HepG2 (cell line): ENCODE measurements at regions not wholly inside any gene's neighbourhood (a gene's known extent, or its start where the extent isn't known, plus 50 kb on each side); places are given as distances from the start of the nearest gene placed in this dataset.
A peak's percentile ranks its signal among the peaks of the same experiment; 100 is the strongest.

ENCODE experiments used
- ARHGAP35 ChIP-seq: sonication (generic); formaldehyde crosslinking; IDR thresholded peaks from 2 replicates; pipeline ENCODE4 v1.9.0; 2022; ENCODE audit warnings: mild to moderate bottlenecking, inconsistent platforms, moderate library complexity, missing genetic modification reagents, borderline replicate concordance
- ASH2L ChIP-seq: fragments of 300-600, 200-600 bp; sonication (generic); IDR thresholded peaks from 2 replicates; pipeline ENCODE4 v1.7.0; 2017; ENCODE audit warnings: low read depth, mild to moderate bottlenecking, moderate library complexity, mixed read lengths, low read length; ENCODE audit not compliant: insufficient read length
- EHMT2 ChIP-seq: fragments of 200-600 bp; sonication (generic); IDR thresholded peaks from 2 replicates; pipeline ENCODE4 v1.7.0; 2017; ENCODE audit warnings: antibody characterized with exemption, low read depth, low read length, borderline replicate concordance
- GPN1 ChIP-seq: sonication (generic); formaldehyde crosslinking; IDR thresholded peaks from 2 replicates; pipeline ENCODE4 v1.5.1; 2020; ENCODE audit warnings: missing genetic modification reagents, borderline replicate concordance
- JUN ChIP-seq: sonication (generic); formaldehyde crosslinking; IDR thresholded peaks from 2 replicates; pipeline ENCODE4 v1.4.0; 2020; ENCODE audit warnings: mild to moderate bottlenecking, missing genetic modification reagents
- KLF15 ChIP-seq: sonication (generic); formaldehyde crosslinking; IDR thresholded peaks from 2 replicates; pipeline ENCODE4 v1.8.1; 2023; ENCODE audit warnings: borderline replicate concordance, mild to moderate bottlenecking, inconsistent platforms, missing genetic modification reagents, mixed read lengths
- MED1 ChIP-seq: sonication (generic); formaldehyde crosslinking; IDR thresholded peaks from 2 replicates; pipeline ENCODE4 v1.4.0; 2020; ENCODE audit warnings: missing genetic modification reagents
- NR2F1 ChIP-seq, 2 experiments: fragments of 450-650 bp in 1 of 2; formaldehyde crosslinking in 1 of 2; IDR thresholded peaks; 2 replicates each; pipeline versions ENCODE4 v1.5.0 to v1.6.1; 2016 to 2020; ENCODE audit warnings: mild to moderate bottlenecking in 1 of 2, missing compliant biosample characterization in 1 of 2, missing genetic modification reagents in 1 of 2, moderate library complexity in 1 of 2
- PAF1 ChIP-seq: IDR thresholded peaks from 2 replicates; pipeline ENCODE4 v1.6.1; 2016; ENCODE audit warnings: missing genetic modification reagents, missing compliant biosample characterization
- PTBP1 ChIP-seq: fragments of 200-400 bp; formaldehyde crosslinking; IDR thresholded peaks from 2 replicates; pipeline ENCODE4 v1.6.1; 2018; ENCODE audit warnings: low read length, low read depth; ENCODE audit not compliant: poor library complexity, severe bottlenecking
- RFX1 ChIP-seq: fragments of 450-650 bp; IDR thresholded peaks from 2 replicates; pipeline ENCODE4 v1.6.1; 2017
- SMARCE1 ChIP-seq: fragments of 450-650 bp; IDR thresholded peaks from 2 replicates; pipeline ENCODE4 v1.6.1; 2017; ENCODE audit warnings: borderline replicate concordance
- SRSF4 ChIP-seq: fragments of 200-400 bp; formaldehyde crosslinking; IDR thresholded peaks from one replicate; pipeline ENCODE4 v1.6.1; 2018; ENCODE audit warnings: mild to moderate bottlenecking, low read depth, low read length, moderate library complexity; ENCODE audit not compliant: poor library complexity, severe bottlenecking
- ZNF34 ChIP-seq: sonication (generic); formaldehyde crosslinking; IDR thresholded peaks from 2 replicates; pipeline ENCODE4 v1.4.0; 2020; ENCODE audit warnings: mild to moderate bottlenecking, missing genetic modification reagents, borderline replicate concordance
- ZNF343 ChIP-seq: sonication (generic); formaldehyde crosslinking; IDR thresholded peaks from 2 replicates; pipeline ENCODE4 v1.4.0; 2020; ENCODE audit warnings: mild to moderate bottlenecking, missing genetic modification reagents
- ZNF670 ChIP-seq: sonication (generic); formaldehyde crosslinking; IDR thresholded peaks from 2 replicates; pipeline ENCODE4 v1.8.0; 2022; ENCODE audit warnings: mild to moderate bottlenecking, missing genetic modification reagents, borderline replicate concordance
- ZNF7 ChIP-seq: IDR thresholded peaks from 2 replicates; pipeline ENCODE4 v1.6.1; 2016; ENCODE audit warnings: missing biosample characterization, missing genetic modification reagents
- ZNF737 ChIP-seq: sonication (generic); formaldehyde crosslinking; IDR thresholded peaks from 2 replicates; pipeline ENCODE4 v1.5.0; 2020; ENCODE audit warnings: missing genetic modification reagents, mild to moderate bottlenecking, borderline replicate concordance
- ZNF768 ChIP-seq: sonication (generic); formaldehyde crosslinking; IDR thresholded peaks from 2 replicates; pipeline ENCODE4 v1.4.0; 2020; ENCODE audit warnings: missing genetic modification reagents
- TF ChIP-seq, protein P1 (sequence below): sonication (generic); formaldehyde crosslinking; IDR thresholded peaks from 2 replicates; pipeline ENCODE4 v1.8.1; 2022; ENCODE audit warnings: low read depth, mild to moderate bottlenecking, missing genetic modification reagents
- TF ChIP-seq, protein P2 (sequence below): sonication (generic); formaldehyde crosslinking; IDR thresholded peaks from 2 replicates; pipeline ENCODE4 v1.4.0; 2020; ENCODE audit warnings: missing genetic modification reagents, borderline replicate concordance
- TF ChIP-seq, protein P3 (sequence below): IDR thresholded peaks from 2 replicates; pipeline ENCODE4 v1.6.1; 2018; ENCODE audit warnings: missing genetic modification reagents, mild to moderate bottlenecking, missing compliant biosample characterization
- TF ChIP-seq, protein P4 (sequence below): sonication (generic); formaldehyde crosslinking; IDR thresholded peaks from 2 replicates; pipeline ENCODE4 v1.4.0; 2020; ENCODE audit warnings: low read depth, mild to moderate bottlenecking, missing genetic modification reagents

DNA sequence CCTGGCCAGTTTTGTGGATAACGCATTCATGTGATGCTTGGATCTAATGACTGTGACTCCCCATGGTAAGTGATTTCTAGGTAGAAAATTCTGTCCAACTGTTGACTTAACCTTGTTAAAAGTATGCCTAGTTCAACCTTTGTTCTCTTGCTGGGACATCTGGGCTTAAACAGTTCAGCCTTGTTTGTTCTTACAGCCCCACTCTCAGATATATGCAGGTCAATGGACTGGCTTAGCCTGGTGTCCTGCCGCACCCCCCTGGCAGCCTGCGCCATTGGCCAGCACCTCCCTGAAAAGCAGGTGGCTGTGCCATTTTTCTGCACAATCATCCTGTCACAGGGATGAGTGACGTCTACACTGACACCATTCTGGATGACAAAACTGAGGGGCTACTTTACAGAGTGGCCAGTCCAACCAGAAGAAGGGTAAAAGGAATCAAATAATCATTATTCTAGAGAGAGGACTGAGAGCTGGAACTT is 244.7 kb upstream of the ONECUT1 start (continued):
- TF ChIP-seq GPN1 (no peak), ZNF737 (CRISPR knock-in tag) (no peak), ZNF768 (CRISPR knock-in tag) (no peak), ASH2L (peak; percentile 12), SRSF4 (no peak), SMARCE1 (no peak), EHMT2 (no peak; the same call in 1 of the 2 replicates), ZNF670 (CRISPR knock-in tag) (no peak), PTBP1 (no peak), ZNF343 (CRISPR knock-in tag) (no peak), ARHGAP35 (CRISPR knock-in tag) (0 out of 2 replicates have a peak, but pooled peaks have one; percentile 63), PAF1 (no peak), KLF15 (CRISPR knock-in tag) (peak; percentile 76; the same call in 1 of the 2 replicates), NR2F1 (CRISPR knock-in tag; IDR thresholded peaks at IDR 0.05) (peak; percentile 38 to 78; a peak in 3 of 4 replicates), RFX1 (no peak), ZNF7 (CRISPR knock-in tag) (no peak), JUN (CRISPR knock-in tag) (no peak), MED1 (CRISPR knock-in tag) (peak; percentile 85), ZNF34 (CRISPR knock-in tag) (no peak)
- TF ChIP-seq, protein P1, sequence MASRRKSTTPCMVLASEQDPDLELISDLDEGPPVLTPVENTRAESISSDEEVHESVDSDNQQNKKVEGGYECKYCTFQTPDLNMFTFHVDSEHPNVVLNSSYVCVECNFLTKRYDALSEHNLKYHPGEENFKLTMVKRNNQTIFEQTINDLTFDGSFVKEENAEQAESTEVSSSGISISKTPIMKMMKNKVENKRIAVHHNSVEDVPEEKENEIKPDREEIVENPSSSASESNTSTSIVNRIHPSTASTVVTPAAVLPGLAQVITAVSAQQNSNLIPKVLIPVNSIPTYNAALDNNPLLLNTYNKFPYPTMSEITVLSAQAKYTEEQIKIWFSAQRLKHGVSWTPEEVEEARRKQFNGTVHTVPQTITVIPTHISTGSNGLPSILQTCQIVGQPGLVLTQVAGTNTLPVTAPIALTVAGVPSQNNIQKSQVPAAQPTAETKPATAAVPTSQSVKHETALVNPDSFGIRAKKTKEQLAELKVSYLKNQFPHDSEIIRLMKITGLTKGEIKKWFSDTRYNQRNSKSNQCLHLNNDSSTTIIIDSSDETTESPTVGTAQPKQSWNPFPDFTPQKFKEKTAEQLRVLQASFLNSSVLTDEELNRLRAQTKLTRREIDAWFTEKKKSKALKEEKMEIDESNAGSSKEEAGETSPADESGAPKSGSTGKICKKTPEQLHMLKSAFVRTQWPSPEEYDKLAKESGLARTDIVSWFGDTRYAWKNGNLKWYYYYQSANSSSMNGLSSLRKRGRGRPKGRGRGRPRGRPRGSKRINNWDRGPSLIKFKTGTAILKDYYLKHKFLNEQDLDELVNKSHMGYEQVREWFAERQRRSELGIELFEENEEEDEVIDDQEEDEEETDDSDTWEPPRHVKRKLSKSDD, result peak; percentile 83
- TF ChIP-seq, protein P2, sequence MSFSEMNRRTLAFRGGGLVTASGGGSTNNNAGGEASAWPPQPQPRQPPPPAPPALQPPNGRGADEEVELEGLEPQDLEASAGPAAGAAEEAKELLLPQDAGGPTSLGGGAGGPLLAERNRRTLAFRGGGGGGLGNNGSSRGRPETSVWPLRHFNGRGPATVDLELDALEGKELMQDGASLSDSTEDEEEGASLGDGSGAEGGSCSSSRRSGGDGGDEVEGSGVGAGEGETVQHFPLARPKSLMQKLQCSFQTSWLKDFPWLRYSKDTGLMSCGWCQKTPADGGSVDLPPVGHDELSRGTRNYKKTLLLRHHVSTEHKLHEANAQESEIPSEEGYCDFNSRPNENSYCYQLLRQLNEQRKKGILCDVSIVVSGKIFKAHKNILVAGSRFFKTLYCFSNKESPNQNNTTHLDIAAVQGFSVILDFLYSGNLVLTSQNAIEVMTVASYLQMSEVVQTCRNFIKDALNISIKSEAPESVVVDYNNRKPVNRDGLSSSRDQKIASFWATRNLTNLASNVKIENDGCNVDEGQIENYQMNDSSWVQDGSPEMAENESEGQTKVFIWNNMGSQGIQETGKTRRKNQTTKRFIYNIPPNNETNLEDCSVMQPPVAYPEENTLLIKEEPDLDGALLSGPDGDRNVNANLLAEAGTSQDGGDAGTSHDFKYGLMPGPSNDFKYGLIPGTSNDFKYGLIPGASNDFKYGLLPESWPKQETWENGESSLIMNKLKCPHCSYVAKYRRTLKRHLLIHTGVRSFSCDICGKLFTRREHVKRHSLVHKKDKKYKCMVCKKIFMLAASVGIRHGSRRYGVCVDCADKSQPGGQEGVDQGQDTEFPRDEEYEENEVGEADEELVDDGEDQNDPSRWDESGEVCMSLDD (CRISPR knock-in tag), result no peak
- TF ChIP-seq, protein P3, sequence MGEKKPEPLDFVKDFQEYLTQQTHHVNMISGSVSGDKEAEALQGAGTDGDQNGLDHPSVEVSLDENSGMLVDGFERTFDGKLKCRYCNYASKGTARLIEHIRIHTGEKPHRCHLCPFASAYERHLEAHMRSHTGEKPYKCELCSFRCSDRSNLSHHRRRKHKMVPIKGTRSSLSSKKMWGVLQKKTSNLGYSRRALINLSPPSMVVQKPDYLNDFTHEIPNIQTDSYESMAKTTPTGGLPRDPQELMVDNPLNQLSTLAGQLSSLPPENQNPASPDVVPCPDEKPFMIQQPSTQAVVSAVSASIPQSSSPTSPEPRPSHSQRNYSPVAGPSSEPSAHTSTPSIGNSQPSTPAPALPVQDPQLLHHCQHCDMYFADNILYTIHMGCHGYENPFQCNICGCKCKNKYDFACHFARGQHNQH, result peak; percentile 73
- TF ChIP-seq, protein P4, sequence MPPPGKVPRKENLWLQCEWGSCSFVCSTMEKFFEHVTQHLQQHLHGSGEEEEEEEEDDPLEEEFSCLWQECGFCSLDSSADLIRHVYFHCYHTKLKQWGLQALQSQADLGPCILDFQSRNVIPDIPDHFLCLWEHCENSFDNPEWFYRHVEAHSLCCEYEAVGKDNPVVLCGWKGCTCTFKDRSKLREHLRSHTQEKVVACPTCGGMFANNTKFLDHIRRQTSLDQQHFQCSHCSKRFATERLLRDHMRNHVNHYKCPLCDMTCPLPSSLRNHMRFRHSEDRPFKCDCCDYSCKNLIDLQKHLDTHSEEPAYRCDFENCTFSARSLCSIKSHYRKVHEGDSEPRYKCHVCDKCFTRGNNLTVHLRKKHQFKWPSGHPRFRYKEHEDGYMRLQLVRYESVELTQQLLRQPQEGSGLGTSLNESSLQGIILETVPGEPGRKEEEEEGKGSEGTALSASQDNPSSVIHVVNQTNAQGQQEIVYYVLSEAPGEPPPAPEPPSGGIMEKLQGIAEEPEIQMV (CRISPR knock-in tag), result 0 out of 2 replicates have a peak, but pooled peaks have one; percentile 38
